Vagina (tissue), 2 donors: ENCODE measurements at regions not wholly inside any gene's neighbourhood (a gene's known extent, or its start where the extent isn't known, plus 50 kb on each side); places are given as distances from the start of the nearest gene placed in this dataset.
"Not testable (repeated sequence)": the region's sequence is repeated elsewhere in the genome, so short reads cannot be mapped to it uniquely, and the experiment has no call there.

Experiments
- DNase-seq, 2 donors: peaks; one replicate each; pipeline ENCODE4 v3.0.0-alpha.2; 2017; ENCODE audit errors: extremely low spot score in 2 of 2
- H3K27ac ChIP-seq: fragments of 200-600 bp; sonication (generic); one replicate; pipeline ENCODE4 v1.5.1; 2019
- H3K27me3 ChIP-seq: fragments of 200-600 bp; sonication (generic); one replicate; pipeline ENCODE4 v1.5.1; 2019
- H3K36me3 ChIP-seq, 2 donors: fragments of 200-600 bp; sonication (generic); one replicate each; pipeline ENCODE4 v1.5.1; 2017 to 2019
- H3K4me1 ChIP-seq: fragments of 200-600 bp; sonication (generic); one replicate; pipeline ENCODE4 v1.5.1; 2019
- H3K4me3 ChIP-seq, 2 donors: fragments of 200-600 bp; sonication (generic); 1 replicate in 1 of 2; 2 replicates in 1 of 2; pipeline ENCODE4 v1.5.1; 2016 to 2019
- H3K9me3 ChIP-seq: fragments of 200-600 bp; sonication (generic); one replicate; pipeline ENCODE4 v1.5.1; 2019
- POLR2A ChIP-seq, 2 donors: fragments of 450-650 bp; IDR thresholded peaks; one replicate each; pipeline ENCODE4 v1.6.1; 2017; ENCODE audit warnings: antibody characterized with exemption in 2 of 2, mild to moderate bottlenecking in 2 of 2, moderate library complexity in 2 of 2
- POLR2AphosphoS5 ChIP-seq, 2 donors: sonication (generic); formaldehyde crosslinking; IDR thresholded peaks; one replicate each; pipeline ENCODE4 v1.9.0; 2017; ENCODE audit warnings: antibody characterized with exemption in 2 of 2, mild to moderate bottlenecking in 2 of 2, low read depth in 1 of 2; ENCODE audit not compliant: insufficient read depth in 1 of 2
- intact Hi-C: fragments of 100-400 bp; cut with DNase I; formaldehyde crosslinking; loops from one replicate; pipeline ENCODE4 v1.15.1; 2023
- TF ChIP-seq, protein P1 (sequence below), 3 experiments: fragments of 450-650 bp in 2 of 3; fragments of 200-600 bp in 1 of 3; sonication (generic) in 1 of 3; IDR thresholded peaks; one replicate each; pipeline ENCODE4 v1.5.1; 2017 to 2019; ENCODE audit warnings: antibody characterized with exemption in 3 of 3, mild to moderate bottlenecking in 2 of 3, moderate library complexity in 2 of 3

DNA sequence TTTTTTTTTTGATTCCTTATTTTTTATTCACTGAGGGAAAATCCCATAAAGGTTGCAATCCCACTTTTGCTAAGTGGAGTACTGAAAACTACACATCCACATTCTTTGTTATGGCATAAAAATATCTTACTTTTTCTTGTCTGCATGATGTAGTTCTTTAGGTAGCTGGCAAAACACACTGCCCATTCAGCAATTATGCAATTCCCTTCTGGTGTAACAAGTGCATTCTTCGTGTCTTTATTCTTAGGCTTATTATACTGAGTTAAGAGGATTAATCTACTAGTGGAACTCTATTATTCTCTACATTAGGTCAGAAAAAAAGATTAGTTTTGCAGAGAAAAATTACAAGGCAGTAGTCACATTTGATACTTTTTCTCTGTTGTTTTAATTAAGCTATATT, 403.8 kb upstream of the GBE1 start:
- no peak overlapping the region for H3K4me3 ChIP-seq
- intact Hi-C loops = no loop called here
- no peak for DNase-seq
- no peaks in the 10 kb centered on the region for H3K4me1 ChIP-seq
- H3K9me3 ChIP-seq = no peaks in the 10 kb centered on the region
- H3K36me3 ChIP-seq = no peaks in the 10 kb centered on the region
- TF ChIP-seq, protein P1, sequence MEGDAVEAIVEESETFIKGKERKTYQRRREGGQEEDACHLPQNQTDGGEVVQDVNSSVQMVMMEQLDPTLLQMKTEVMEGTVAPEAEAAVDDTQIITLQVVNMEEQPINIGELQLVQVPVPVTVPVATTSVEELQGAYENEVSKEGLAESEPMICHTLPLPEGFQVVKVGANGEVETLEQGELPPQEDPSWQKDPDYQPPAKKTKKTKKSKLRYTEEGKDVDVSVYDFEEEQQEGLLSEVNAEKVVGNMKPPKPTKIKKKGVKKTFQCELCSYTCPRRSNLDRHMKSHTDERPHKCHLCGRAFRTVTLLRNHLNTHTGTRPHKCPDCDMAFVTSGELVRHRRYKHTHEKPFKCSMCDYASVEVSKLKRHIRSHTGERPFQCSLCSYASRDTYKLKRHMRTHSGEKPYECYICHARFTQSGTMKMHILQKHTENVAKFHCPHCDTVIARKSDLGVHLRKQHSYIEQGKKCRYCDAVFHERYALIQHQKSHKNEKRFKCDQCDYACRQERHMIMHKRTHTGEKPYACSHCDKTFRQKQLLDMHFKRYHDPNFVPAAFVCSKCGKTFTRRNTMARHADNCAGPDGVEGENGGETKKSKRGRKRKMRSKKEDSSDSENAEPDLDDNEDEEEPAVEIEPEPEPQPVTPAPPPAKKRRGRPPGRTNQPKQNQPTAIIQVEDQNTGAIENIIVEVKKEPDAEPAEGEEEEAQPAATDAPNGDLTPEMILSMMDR (IDR thresholded peaks at IDR 0.05) = no peak
- TF ChIP-seq POLR2AphosphoS5 (IDR thresholded peaks at IDR 0.05; ENCODE audit: insufficient read depth in 1 of 2, low read depth in 1 of 2) (no peak), POLR2A (IDR thresholded peaks at IDR 0.05) (no peak)
- no peaks in the 10 kb centered on the region for H3K27me3 ChIP-seq
- H3K27ac ChIP-seq = no peak overlapping the region

DNA sequence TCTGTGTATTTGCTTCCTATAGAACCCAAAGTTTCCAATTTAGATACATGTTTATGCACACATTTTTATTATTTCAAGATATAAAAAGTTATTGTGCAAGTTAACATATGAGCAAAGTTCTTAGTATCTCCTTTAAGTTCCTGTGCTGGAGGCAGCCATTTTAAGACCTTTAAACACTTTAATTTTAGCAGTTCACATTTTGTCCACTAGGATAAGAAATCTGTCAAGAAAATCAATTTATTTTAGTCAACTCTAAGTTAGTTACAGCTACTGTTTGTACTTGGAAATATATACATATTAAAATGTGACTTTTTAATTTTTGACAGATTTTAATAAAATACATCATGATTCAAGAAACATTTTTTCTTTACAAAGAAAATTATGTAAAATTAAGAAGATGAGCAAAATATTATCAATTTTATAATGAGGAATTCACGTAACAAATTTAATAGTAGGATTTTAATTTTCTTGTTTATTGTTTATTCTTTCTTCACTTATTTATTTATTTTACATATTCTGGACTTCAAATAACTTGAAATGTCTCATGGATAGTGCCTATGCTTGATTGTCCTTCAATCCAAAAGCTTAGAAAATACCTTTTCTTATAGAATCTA, 402.6 kb upstream of the GBE1 start:
- Histone ChIP-seq H3K27me3 (no peaks in the 10 kb centered on the region), H3K27ac (no peak overlapping the region), H3K9me3 (no peaks in the 10 kb centered on the region), H3K36me3 (no peaks in the 10 kb centered on the region), H3K4me3 (no peak overlapping the region), H3K4me1 (no peaks in the 10 kb centered on the region)
- TF ChIP-seq, protein P1 (IDR thresholded peaks at IDR 0.05) = no peak
- no peak for TF ChIP-seq POLR2A (IDR thresholded peaks at IDR 0.05)
- TF ChIP-seq POLR2AphosphoS5 (IDR thresholded peaks at IDR 0.05; ENCODE audit: insufficient read depth in 1 of 2, low read depth in 1 of 2) = no peak
- intact Hi-C loops = no loop called here
- DNase-seq = no peak

DNA sequence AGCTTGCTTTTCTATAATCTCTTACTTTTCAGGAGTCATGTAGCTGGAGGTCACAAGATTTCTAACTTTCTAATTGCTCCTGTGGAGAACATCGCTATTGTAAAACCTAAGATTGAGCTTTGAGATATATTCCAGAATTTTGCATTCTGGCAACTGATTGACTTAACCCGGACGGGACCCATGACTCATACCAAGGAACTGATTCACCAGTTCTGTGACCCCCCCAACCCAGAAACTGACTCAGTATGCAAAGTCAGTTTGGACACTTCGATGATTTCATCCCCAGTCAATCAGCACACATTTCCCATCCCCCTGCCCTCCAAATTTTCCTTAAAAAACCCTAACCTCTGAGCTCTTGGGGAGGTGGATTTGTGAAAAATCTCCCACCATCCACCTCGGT, 396.5 kb upstream of the GBE1 start:
- no peaks in the 10 kb centered on the region for H3K36me3 ChIP-seq
- intact Hi-C loops = no loop called here
- H3K4me1 ChIP-seq = no peaks in the 10 kb centered on the region
- TF ChIP-seq POLR2A (IDR thresholded peaks at IDR 0.05) (no peak), POLR2AphosphoS5 (IDR thresholded peaks at IDR 0.05; ENCODE audit: insufficient read depth in 1 of 2, low read depth in 1 of 2) (no peak)
- TF ChIP-seq, protein P1 (IDR thresholded peaks at IDR 0.05) = no peak
- H3K27me3 ChIP-seq = no peaks in the 10 kb centered on the region
- H3K27ac ChIP-seq = no peak overlapping the region
- H3K9me3 ChIP-seq = no peaks in the 10 kb centered on the region
- DNase-seq = no peak
- no peak overlapping the region for H3K4me3 ChIP-seq

DNA sequence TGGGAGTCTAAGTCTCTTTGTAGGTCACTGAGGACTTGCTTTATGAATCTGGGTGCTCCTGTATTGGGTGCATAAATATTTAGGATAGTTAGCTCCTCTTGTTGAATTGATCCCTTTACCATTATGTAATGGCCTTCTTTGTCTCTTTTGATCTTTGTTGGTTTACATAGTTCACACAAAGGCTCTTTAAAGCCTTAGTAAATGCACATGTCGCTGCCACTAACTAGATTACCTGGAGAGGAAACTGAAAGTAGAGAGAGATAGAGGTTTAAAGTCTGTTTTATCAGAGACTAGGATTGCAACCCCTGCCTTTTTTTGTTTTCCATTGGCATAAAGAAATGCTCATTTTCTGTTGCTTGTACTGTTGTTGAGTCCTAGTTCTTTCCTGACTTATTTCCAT, 392.4 kb upstream of the GBE1 start:
- H3K9me3 ChIP-seq, H3K27me3 ChIP-seq, H3K27ac ChIP-seq, H3K36me3 ChIP-seq, H3K4me3 ChIP-seq, DNase-seq, H3K4me1 ChIP-seq, intact Hi-C loops: not testable (repeated sequence)

DNA sequence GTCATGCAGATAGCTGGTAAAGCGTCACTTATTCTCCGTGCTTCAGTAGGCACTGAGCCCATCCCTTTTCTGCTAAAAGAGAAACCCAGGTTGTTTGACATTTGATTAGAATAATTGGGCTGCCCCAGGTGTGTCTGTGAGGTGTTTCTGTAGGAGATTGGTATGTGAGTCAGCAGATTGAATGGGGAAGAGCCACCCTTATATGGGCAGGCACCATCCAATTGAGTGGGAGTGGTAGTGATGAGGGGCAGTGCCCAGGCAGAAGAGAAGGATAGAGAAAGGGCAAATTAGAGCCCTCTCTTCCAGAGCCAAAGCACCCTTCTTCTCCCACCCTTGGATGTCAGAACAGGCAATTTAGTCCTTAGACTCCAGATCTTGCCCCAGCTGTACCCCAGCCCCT, 384.3 kb upstream of the GBE1 start:
- H3K9me3 ChIP-seq = no peaks in the 10 kb centered on the region
- no peak overlapping the region for H3K4me3 ChIP-seq
- H3K4me1 ChIP-seq = no peaks in the 10 kb centered on the region
- no peak overlapping the region for H3K27ac ChIP-seq
- no peak for DNase-seq
- no peaks in the 10 kb centered on the region for H3K27me3 ChIP-seq
- TF ChIP-seq, protein P1 (IDR thresholded peaks at IDR 0.05) = no peak
- TF ChIP-seq POLR2AphosphoS5 (IDR thresholded peaks at IDR 0.05; ENCODE audit: insufficient read depth in 1 of 2, low read depth in 1 of 2) = no peak
- no peak for TF ChIP-seq POLR2A (IDR thresholded peaks at IDR 0.05)
- no peaks in the 10 kb centered on the region for H3K36me3 ChIP-seq
- intact Hi-C loops = no loop called here
